Activated CD4-positive, alpha-beta T cell treated with anti-CD3 and anti-CD28 coated beads for 48 hours (primary cell): ENCODE measurements at regions not wholly inside any gene's neighbourhood (a gene's known extent, or its start where the extent isn't known, plus 50 kb on each side); places are given as distances from the start of the nearest gene placed in this dataset.
"Not testable (repeated sequence)": the region's sequence is repeated elsewhere in the genome, so short reads cannot be mapped to it uniquely, and the experiment has no call there.

Experiments
- DNase-seq: peaks from one replicate; pipeline ENCODE4 v3.0.0-alpha.2; 2020

DNA sequence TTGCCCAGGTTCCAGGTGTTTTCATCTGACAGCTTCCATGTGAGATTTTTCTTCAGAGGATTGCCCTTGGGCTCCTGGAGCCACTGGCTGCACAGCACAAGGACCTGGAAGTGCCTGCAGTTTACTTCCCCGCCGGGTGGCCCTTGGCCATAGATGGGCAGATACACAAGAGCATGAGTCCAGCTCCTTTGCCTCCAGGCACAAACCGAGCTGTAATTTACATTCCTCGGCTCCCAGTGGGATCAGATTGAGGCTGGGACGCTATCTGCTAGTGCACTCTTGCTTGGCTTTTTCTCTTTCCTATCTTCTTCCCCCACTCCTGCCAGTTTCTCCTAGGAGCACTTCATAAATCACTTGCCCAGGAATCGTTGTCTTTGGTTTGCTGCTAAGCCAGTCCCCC, 85.4 kb upstream of the RALY start:
- no peak for DNase-seq

- DNase-seq, result no peak
These were observed 84.8 kb upstream of the RALY start for GRCh38 chr20:33908868-33909267.

DNA sequence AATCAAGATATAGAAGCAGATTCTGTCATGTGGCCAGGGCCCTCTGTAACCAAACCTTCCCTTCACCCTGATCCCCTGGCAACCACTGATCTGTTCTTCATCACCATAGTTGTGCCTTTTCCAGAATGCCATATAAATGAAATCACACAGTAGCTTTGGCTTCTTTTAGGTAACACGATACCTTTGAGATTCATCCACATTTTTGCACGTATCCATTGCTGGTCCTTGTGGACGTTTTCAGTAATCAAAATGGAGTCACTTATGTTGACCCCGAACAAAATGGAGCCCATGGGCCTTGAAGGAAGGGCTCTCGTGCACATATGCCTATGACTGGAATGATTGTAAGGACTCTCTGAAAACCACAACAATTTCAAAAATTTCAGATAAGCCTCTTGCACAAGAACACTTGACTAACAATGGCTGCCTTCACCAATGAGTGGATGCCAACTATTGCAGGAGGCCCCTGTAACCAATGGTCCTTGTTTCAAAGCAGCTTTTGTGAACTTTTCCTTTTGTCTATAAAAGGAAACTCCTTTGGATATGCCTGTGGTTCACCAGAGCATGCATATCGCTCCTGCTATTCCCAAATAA, 84.3 kb upstream of the RALY start:
- no peak for DNase-seq

DNA sequence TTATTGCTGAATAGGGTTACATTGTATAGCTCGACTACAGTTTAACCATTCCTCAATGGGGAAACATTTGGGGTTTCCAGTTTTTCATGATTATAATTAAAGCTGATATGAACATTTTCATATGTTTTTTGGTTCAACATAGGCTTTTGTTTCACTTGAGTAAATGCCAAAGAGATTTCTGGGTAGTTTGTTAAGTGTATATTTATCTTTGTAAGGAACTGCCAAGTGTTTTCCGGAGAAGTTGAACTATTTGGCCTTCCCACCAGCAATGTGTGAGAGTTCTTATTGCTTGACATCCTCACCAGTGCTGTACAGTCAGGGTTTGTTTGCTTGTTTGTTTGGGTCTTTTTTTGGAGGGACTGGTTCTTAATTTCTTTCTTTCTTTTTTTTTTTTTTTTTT, 83.7 kb upstream of the RALY start:
- DNase-seq, result no peak

GRCh38 chr20:33910529-33911327, 83.0 kb upstream of the RALY start:
- DNase-seq, result no peak

DNA sequence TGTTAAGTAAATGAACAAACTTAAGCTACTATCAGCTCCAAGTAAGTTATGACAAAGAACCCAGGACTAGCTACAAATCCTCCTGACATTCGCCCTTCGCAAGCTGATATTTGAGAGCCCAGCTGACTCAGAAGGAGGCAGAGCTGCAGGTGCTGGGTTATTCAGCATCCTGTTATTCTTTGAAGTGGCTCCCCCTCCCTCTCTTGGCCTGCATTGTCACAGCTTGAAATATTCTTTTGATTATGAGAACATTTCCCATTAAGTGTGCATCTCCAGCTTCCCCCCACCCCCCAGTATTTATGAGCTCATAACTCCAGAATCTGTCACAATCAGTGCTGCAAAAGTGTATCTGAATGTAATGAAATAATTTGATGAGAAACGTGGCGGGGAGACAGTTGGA, 78.8 kb upstream of the RALY start:
- peak; percentile 59 for DNase-seq

DNA sequence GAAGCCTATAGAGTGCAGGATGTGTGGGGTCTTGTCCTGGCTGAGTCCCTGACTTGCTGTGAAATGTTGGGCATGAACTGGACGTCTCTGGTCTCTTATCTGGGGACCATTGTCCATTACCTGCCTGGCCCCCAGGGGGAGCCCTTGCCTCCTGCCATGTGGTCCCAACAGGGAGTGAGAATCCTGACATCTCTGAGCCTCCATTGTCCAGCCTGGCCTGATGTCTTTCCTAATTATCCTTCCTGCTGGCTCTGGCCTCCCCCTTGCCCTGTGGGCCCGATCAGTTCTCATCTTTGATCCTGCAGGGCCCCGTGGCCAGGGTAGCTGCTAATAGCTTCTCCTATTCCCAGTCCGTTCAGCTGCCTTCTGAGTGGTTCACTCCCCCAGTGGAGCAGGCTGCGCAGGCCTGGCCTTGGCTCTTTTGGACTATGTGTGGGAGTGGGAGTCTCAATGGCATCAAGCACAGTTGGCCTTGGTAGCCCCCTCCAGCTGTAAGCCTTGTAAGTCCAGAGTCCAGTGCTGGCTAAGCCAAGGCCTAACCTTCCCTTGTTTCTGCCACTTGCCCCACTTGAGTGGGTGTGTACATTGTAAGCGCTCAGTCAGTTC, 77.9 kb upstream of the RALY start:
- DNase-seq, result peak; percentile 69

DNA sequence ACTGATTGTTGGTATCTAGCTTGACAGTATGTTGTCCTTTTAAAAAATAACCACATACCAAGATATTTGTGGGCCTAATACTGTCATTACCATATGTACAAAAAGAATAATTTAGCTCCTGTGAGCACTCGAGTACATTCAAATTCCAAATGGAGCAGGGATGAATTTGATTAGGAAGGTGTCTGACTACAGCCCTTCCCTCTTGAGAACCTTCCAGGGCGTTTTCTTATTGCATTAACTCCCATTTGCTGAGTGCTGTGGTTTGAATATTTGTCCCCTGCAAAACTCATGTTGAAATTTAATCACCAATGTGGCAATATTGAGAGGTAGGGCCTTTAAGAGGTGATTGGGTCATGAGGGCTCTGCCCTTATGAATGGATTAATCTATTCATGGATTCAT, 76.9 kb upstream of the RALY start:
- DNase-seq, result no peak

- no peak for DNase-seq
These were observed 75.7 kb upstream of the RALY start for GRCh38 chr20:33917831-33918525.

DNA sequence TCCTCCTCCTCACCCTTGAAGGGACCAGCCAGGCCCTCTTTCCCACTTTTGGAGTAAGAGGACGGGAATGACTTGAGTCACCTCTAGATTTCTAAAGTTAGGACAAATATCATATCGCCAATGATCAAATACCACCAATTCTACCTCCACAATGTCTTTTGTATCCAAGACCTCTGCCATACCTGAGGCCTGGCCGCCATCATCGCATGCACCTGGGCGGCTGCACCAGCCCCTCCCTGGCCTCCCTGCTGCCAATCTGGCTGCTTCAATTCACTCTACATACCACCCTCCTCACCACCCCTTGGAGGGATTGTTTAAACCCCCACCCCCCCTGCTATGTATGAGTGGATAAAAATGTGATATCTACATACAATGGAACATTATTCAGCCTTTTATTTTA, 75.0 kb upstream of the RALY start:
- DNase-seq, result no peak

DNA sequence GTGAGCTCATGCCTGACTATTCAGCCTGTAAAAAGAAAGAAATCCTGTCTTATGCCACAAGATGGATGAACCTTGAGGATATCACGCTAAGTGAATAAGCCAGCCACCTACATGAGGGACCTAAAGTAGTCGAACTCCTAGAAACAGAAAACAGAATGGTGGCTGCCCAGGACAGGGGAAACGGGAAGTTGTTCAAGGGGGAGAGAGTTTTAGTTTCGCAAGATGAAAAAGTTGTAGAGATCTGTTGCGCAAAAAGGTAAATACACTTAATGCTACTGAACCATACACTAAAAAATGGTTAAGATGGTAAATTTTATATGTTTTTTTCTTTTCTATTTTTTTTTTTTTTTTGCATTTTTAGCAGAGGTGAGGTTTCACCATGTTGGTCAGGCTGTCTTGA, 74.1 kb upstream of the RALY start:
- no peak for DNase-seq

DNA sequence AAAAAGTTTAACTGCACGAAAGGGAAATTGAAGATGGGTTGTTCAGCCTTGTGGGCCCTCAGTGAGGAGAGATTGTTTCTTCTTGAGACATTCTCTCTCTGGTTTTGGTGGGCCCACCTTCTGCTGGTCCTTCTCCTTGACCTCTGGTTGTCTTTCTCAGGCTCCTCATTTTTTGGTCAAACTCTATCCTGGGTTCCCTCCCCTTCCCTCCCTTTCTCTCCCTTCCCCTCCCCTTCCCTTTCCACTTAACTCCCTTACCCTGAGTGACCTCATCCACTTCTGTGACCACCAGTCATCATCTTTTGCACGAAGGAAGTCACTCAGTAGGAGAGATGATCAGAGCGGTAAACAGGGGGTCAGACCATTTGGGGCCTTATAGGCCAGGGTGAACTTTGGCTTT, 71.5 kb upstream of the RALY start:
- no peak for DNase-seq

GRCh38 chr20:33923740-33924139, 70.0 kb upstream of the RALY start:
- DNase-seq, result no peak

DNA sequence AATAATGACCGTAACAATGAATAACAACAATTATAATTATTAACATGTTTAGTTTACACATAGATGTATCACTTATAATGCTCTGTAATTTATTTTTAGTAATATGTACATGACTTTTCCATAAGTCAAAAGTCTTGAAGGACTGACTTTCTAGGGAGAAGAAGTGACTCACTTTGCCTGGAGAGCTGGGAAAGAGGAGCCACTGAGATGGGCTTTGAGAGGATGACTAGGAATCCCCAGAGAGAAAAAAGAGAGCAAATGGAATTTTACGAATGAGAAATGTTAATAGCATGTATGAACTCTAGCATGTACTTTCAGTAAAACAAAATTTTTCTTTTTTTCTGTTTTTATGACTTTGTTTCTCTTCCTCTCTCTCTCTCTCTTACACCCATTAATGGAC, 67.8 kb upstream of the RALY start:
- no peak for DNase-seq

- no peak for DNase-seq
These were observed 67.3 kb upstream of the RALY start for GRCh38 chr20:33926425-33926824.

- DNase-seq, result no peak
These were observed 66.0 kb upstream of the RALY start for GRCh38 chr20:33927724-33928123.

DNA sequence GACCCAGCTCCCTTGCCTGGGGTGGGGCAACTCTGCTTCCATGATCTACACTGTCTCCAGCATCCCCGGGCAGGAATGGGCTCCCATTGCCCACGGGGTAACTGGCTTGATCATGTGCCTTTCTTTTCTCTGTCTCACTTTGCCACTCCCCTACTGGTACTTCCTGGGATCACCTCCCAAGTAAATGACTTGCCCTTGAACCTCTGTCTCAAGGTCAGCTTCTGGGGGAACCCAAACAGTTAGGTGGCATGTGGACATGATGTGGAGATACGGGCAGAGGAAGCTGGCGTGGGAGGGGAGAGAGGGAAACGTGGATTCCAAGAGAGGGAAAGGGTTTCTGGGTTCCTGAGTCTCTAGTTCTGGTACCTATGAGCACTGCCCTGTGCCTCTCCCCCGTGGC, 63.8 kb upstream of the RALY start:
- no peak for DNase-seq

- DNase-seq, result peak; percentile 75
These were observed 60.2 kb upstream of the RALY start for GRCh38 chr20:33933469-33933909.

DNA sequence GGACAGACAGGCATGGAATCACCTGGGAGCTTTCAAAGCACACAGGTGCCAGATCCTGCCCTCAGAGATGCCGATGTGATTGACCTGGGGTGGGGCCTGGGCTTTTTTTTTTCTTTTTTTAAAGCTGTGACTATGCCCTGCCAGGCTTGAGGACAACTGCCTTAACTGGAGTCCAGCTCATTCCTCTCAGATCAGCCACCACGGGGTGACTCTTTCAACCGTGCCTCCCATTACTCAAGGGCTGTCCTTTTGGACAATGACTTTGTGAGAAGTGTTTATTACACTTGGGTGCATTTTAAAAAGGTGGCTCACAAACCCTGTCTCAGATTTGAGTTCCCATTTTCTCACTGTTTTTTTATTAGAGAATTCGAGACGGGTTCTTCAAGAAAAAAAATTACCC, 57.1 kb upstream of the RALY start:
- DNase-seq, result no peak

DNA sequence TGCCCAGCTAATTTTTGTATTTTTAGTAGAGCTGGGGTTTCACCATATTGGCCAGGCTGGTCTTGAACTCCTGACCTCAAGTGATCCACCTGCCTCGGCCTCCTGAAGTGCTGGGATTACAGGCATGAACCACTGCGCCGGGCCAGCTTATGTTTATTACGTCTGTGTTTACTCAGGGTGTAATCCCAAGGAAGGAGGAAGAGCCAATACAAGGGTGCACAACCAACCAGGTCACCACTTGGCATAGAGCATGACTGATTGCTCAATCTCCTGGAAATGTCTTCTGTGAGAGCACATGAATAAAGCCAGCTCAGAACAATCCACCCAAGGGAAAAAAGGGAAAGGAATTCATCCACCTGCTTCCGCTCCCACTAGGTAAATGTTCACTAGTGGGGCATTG, 54.7 kb upstream of the RALY start:
- not testable (repeated sequence) for DNase-seq

- no peak for DNase-seq
These were observed 53.0 kb upstream of the RALY start for GRCh38 chr20:33940666-33941065.
